ENCODE measurements at regions not wholly inside any gene's neighbourhood (a gene's known extent, or its start where the extent isn't known, plus 50 kb on each side); places are given as distances from the start of the nearest gene placed in this dataset.

- H3K9me3 ChIP-seq (ENCODE audit: control insufficient read depth in 5 of 5, low read length in 5 of 5): no peaks in the 10 kb centered on the region
- H3K27ac ChIP-seq (ENCODE audit: low read depth, low read length): no peak overlapping the region
- no peaks in the 10 kb centered on the region for H3K4me1 ChIP-seq (ENCODE audit: control insufficient read depth in 5 of 5, insufficient read depth in 5 of 5, low read length in 5 of 5)
- H3K36me3 ChIP-seq (ENCODE audit: control insufficient read depth in 5 of 5, insufficient read depth in 5 of 5, low read length in 5 of 5): no peaks in the 10 kb centered on the region
- no peaks in the 10 kb centered on the region for H3K27me3 ChIP-seq (ENCODE audit: control insufficient read depth in 5 of 5, insufficient read depth in 4 of 5, low read length in 5 of 5)
- H3K9ac ChIP-seq (ENCODE audit: low read length in 5 of 5): no peak overlapping the region
- no peak overlapping the region for H3K4me3 ChIP-seq (ENCODE audit: low read depth in 1 of 5, low read length in 5 of 5)
These were observed 300.3 kb upstream of the NWD2 start for GRCh38 chr4:36944232-36944631.

GRCh38 chr4:36961420-36961819 lies 283.1 kb upstream of the NWD2 start:
- H3K27me3 ChIP-seq (ENCODE audit: control insufficient read depth in 5 of 5, insufficient read depth in 4 of 5, low read length in 5 of 5): no peaks in the 10 kb centered on the region
- no peak overlapping the region for H3K9ac ChIP-seq (ENCODE audit: low read length in 5 of 5)
- H3K4me3 ChIP-seq (ENCODE audit: low read depth in 1 of 5, low read length in 5 of 5): no peak overlapping the region
- no peaks in the 10 kb centered on the region for H3K4me1 ChIP-seq (ENCODE audit: control insufficient read depth in 5 of 5, insufficient read depth in 5 of 5, low read length in 5 of 5)
- no peaks in the 10 kb centered on the region for H3K36me3 ChIP-seq (ENCODE audit: control insufficient read depth in 5 of 5, insufficient read depth in 5 of 5, low read length in 5 of 5)
- no peaks in the 10 kb centered on the region for H3K9me3 ChIP-seq (ENCODE audit: control insufficient read depth in 5 of 5, low read length in 5 of 5)
- H3K27ac ChIP-seq (ENCODE audit: low read depth, low read length): no peak overlapping the region

GRCh38 chr4:36966756-36967460 lies 277.6 kb upstream of the NWD2 start:
- H3K4me1 ChIP-seq (ENCODE audit: control insufficient read depth in 5 of 5, insufficient read depth in 5 of 5, low read length in 5 of 5): no peaks in the 10 kb centered on the region
- H3K9ac ChIP-seq (ENCODE audit: low read length in 5 of 5): no peak overlapping the region
- H3K36me3 ChIP-seq (ENCODE audit: control insufficient read depth in 5 of 5, insufficient read depth in 5 of 5, low read length in 5 of 5): no peaks in the 10 kb centered on the region
- H3K27ac ChIP-seq (ENCODE audit: low read depth, low read length): no peak overlapping the region
- no peaks in the 10 kb centered on the region for H3K27me3 ChIP-seq (ENCODE audit: control insufficient read depth in 5 of 5, insufficient read depth in 4 of 5, low read length in 5 of 5)
- no peaks in the 10 kb centered on the region for H3K9me3 ChIP-seq (ENCODE audit: control insufficient read depth in 5 of 5, low read length in 5 of 5)
- H3K4me3 ChIP-seq (ENCODE audit: low read depth in 1 of 5, low read length in 5 of 5): no peak overlapping the region

- no peaks in the 10 kb centered on the region for H3K9me3 ChIP-seq (ENCODE audit: control insufficient read depth in 5 of 5, low read length in 5 of 5)
- no peak overlapping the region for H3K9ac ChIP-seq (ENCODE audit: low read length in 5 of 5)
- no peak overlapping the region for H3K27ac ChIP-seq (ENCODE audit: low read depth, low read length)
- H3K27me3 ChIP-seq (ENCODE audit: control insufficient read depth in 5 of 5, insufficient read depth in 4 of 5, low read length in 5 of 5): no peaks in the 10 kb centered on the region
- peaks cover 0 to 2% (median 0%) of the 10 kb centered on the region in 5 donors for H3K4me1 ChIP-seq (ENCODE audit: control insufficient read depth in 5 of 5, insufficient read depth in 5 of 5, low read length in 5 of 5)
- H3K36me3 ChIP-seq (ENCODE audit: control insufficient read depth in 5 of 5, insufficient read depth in 5 of 5, low read length in 5 of 5): no peaks in the 10 kb centered on the region
- no peak overlapping the region for H3K4me3 ChIP-seq (ENCODE audit: low read depth in 1 of 5, low read length in 5 of 5)
These were observed 265.0 kb upstream of the NWD2 start for GRCh38 chr4:36979533-36979932.

- Histone ChIP-seq H3K9ac (ENCODE audit: low read length in 5 of 5) (no peak overlapping the region), H3K27ac (ENCODE audit: low read depth, low read length) (no peak overlapping the region), H3K27me3 (ENCODE audit: control insufficient read depth in 5 of 5, insufficient read depth in 4 of 5, low read length in 5 of 5) (no peaks in the 10 kb centered on the region), H3K4me1 (ENCODE audit: control insufficient read depth in 5 of 5, insufficient read depth in 5 of 5, low read length in 5 of 5) (peaks cover 0 to 4% (median 0%) of the 10 kb centered on the region in 5 donors), H3K36me3 (ENCODE audit: control insufficient read depth in 5 of 5, insufficient read depth in 5 of 5, low read length in 5 of 5) (no peaks in the 10 kb centered on the region), H3K9me3 (ENCODE audit: control insufficient read depth in 5 of 5, low read length in 5 of 5) (no peaks in the 10 kb centered on the region), H3K4me3 (ENCODE audit: low read depth in 1 of 5, low read length in 5 of 5) (no peak overlapping the region)
These were observed 254.2 kb upstream of the NWD2 start for GRCh38 chr4:36990128-36990872.

GRCh38 chr4:36997727-36998126 lies 246.8 kb upstream of the NWD2 start:
- Histone ChIP-seq H3K27me3 (ENCODE audit: control insufficient read depth in 5 of 5, insufficient read depth in 4 of 5, low read length in 5 of 5) (no peaks in the 10 kb centered on the region), H3K9ac (ENCODE audit: low read length in 5 of 5) (no peak overlapping the region), H3K9me3 (ENCODE audit: control insufficient read depth in 5 of 5, low read length in 5 of 5) (no peaks in the 10 kb centered on the region), H3K36me3 (ENCODE audit: control insufficient read depth in 5 of 5, insufficient read depth in 5 of 5, low read length in 5 of 5) (no peaks in the 10 kb centered on the region), H3K27ac (ENCODE audit: low read depth, low read length) (no peak overlapping the region), H3K4me1 (ENCODE audit: control insufficient read depth in 5 of 5, insufficient read depth in 5 of 5, low read length in 5 of 5) (no peaks in the 10 kb centered on the region), H3K4me3 (ENCODE audit: low read depth in 1 of 5, low read length in 5 of 5) (no peak overlapping the region)

- no peaks in the 10 kb centered on the region for H3K4me1 ChIP-seq (ENCODE audit: control insufficient read depth in 5 of 5, insufficient read depth in 5 of 5, low read length in 5 of 5)
- H3K27me3 ChIP-seq (ENCODE audit: control insufficient read depth in 5 of 5, insufficient read depth in 4 of 5, low read length in 5 of 5): no peaks in the 10 kb centered on the region
These were observed 244.3 kb upstream of the NWD2 start for GRCh38 chr4:37000281-37000680.

GRCh38 chr4:37001688-37002436 lies 242.7 kb upstream of the NWD2 start:
- Histone ChIP-seq H3K9ac (ENCODE audit: low read length in 5 of 5) (no peak overlapping the region), H3K27ac (ENCODE audit: low read depth, low read length) (no peak overlapping the region), H3K4me3 (ENCODE audit: low read depth in 1 of 5, low read length in 5 of 5) (no peak overlapping the region), H3K27me3 (ENCODE audit: control insufficient read depth in 5 of 5, insufficient read depth in 4 of 5, low read length in 5 of 5) (no peaks in the 10 kb centered on the region), H3K9me3 (ENCODE audit: control insufficient read depth in 5 of 5, low read length in 5 of 5) (no peaks in the 10 kb centered on the region), H3K4me1 (ENCODE audit: control insufficient read depth in 5 of 5, insufficient read depth in 5 of 5, low read length in 5 of 5) (no peaks in the 10 kb centered on the region), H3K36me3 (ENCODE audit: control insufficient read depth in 5 of 5, insufficient read depth in 5 of 5, low read length in 5 of 5) (no peaks in the 10 kb centered on the region)

More at GRCh38 chr4:37000281-37000680, 244.3 kb upstream of the NWD2 start:
- Histone ChIP-seq H3K9ac (ENCODE audit: low read length in 5 of 5) (no peak overlapping the region), H3K36me3 (ENCODE audit: control insufficient read depth in 5 of 5, insufficient read depth in 5 of 5, low read length in 5 of 5) (no peaks in the 10 kb centered on the region), H3K27ac (ENCODE audit: low read depth, low read length) (no peak overlapping the region), H3K4me3 (ENCODE audit: low read depth in 1 of 5, low read length in 5 of 5) (no peak overlapping the region), H3K9me3 (ENCODE audit: control insufficient read depth in 5 of 5, low read length in 5 of 5) (no peaks in the 10 kb centered on the region)

GRCh38 chr4:37002625-37003024 lies 241.9 kb upstream of the NWD2 start:
- Histone ChIP-seq H3K9me3 (ENCODE audit: control insufficient read depth in 5 of 5, low read length in 5 of 5) (no peaks in the 10 kb centered on the region), H3K27me3 (ENCODE audit: control insufficient read depth in 5 of 5, insufficient read depth in 4 of 5, low read length in 5 of 5) (no peaks in the 10 kb centered on the region), H3K36me3 (ENCODE audit: control insufficient read depth in 5 of 5, insufficient read depth in 5 of 5, low read length in 5 of 5) (no peaks in the 10 kb centered on the region), H3K27ac (ENCODE audit: low read depth, low read length) (no peak overlapping the region), H3K9ac (ENCODE audit: low read length in 5 of 5) (no peak overlapping the region), H3K4me1 (ENCODE audit: control insufficient read depth in 5 of 5, insufficient read depth in 5 of 5, low read length in 5 of 5) (no peaks in the 10 kb centered on the region), H3K4me3 (ENCODE audit: low read depth in 1 of 5, low read length in 5 of 5) (no peak overlapping the region)

- Histone ChIP-seq H3K4me1 (ENCODE audit: control insufficient read depth in 5 of 5, insufficient read depth in 5 of 5, low read length in 5 of 5) (peaks cover 0 to 3% (median 0%) of the 10 kb centered on the region in 5 donors), H3K9me3 (ENCODE audit: control insufficient read depth in 5 of 5, low read length in 5 of 5) (no peaks in the 10 kb centered on the region), H3K4me3 (ENCODE audit: low read depth in 1 of 5, low read length in 5 of 5) (no peak overlapping the region), H3K9ac (ENCODE audit: low read length in 5 of 5) (no peak overlapping the region), H3K27ac (ENCODE audit: low read depth, low read length) (no peak overlapping the region), H3K27me3 (ENCODE audit: control insufficient read depth in 5 of 5, insufficient read depth in 4 of 5, low read length in 5 of 5) (no peaks in the 10 kb centered on the region), H3K36me3 (ENCODE audit: control insufficient read depth in 5 of 5, insufficient read depth in 5 of 5, low read length in 5 of 5) (no peaks in the 10 kb centered on the region)
These were observed 236.3 kb upstream of the NWD2 start for GRCh38 chr4:37008199-37008598.

Measured in subcutaneous abdominal adipose tissue (tissue), 5 donors.